AG10803 (cell line): ENCODE measurements at regions not wholly inside any gene's neighbourhood (a gene's known extent, or its start where the extent isn't known, plus 50 kb on each side); places are given as distances from the start of the nearest gene placed in this dataset.
"Not testable (repeated sequence)": the region's sequence is repeated elsewhere in the genome, so short reads cannot be mapped to it uniquely, and the experiment has no call there.

ENCODE experiments used
- DNase-seq: peaks from one replicate; pipeline ENCODE4 v3.0.0; 2010; ENCODE audit warnings: low read depth
- H3K4me3 ChIP-seq: 2 replicates; pipeline ENCODE4 v1.5.1; 2011; ENCODE audit warnings: mild to moderate bottlenecking, low read length, control low read depth
- TF ChIP-seq, protein P1 (sequence below): conservative IDR thresholded peaks from 2 replicates; pipeline ENCODE4 v1.5.1; 2011; ENCODE audit warnings: mild to moderate bottlenecking, low read length, control low read depth, inconsistent platforms

GRCh38 chr14:37668646-37669045, 73.2 kb downstream of the TTC6 start:
- no peak for DNase-seq
- H3K4me3 ChIP-seq, result no peak overlapping the region
- TF ChIP-seq, protein P1, sequence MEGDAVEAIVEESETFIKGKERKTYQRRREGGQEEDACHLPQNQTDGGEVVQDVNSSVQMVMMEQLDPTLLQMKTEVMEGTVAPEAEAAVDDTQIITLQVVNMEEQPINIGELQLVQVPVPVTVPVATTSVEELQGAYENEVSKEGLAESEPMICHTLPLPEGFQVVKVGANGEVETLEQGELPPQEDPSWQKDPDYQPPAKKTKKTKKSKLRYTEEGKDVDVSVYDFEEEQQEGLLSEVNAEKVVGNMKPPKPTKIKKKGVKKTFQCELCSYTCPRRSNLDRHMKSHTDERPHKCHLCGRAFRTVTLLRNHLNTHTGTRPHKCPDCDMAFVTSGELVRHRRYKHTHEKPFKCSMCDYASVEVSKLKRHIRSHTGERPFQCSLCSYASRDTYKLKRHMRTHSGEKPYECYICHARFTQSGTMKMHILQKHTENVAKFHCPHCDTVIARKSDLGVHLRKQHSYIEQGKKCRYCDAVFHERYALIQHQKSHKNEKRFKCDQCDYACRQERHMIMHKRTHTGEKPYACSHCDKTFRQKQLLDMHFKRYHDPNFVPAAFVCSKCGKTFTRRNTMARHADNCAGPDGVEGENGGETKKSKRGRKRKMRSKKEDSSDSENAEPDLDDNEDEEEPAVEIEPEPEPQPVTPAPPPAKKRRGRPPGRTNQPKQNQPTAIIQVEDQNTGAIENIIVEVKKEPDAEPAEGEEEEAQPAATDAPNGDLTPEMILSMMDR, result no peak

DNA sequence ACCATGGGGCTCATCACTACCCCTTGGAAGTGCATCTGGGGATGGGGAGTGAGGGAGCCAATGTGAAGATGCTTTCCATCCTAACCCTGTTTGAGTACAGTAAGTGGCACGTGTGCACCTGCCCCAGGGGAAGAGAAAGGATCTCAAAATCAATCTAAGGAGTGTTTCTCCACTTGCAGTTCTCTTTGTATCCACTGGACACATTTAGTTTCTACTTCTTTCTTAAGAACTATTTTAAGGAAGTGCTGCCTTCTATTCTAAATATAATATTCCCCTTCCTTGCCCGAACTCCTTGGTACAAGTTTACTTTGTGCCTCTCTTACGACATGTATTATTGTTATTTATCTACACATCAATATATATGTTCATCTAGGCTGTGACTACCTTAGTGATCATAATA, 73.8 kb downstream of the TTC6 start:
- TF ChIP-seq, protein P1, result no peak
- H3K4me3 ChIP-seq, result no peak overlapping the region
- no peak for DNase-seq

DNA sequence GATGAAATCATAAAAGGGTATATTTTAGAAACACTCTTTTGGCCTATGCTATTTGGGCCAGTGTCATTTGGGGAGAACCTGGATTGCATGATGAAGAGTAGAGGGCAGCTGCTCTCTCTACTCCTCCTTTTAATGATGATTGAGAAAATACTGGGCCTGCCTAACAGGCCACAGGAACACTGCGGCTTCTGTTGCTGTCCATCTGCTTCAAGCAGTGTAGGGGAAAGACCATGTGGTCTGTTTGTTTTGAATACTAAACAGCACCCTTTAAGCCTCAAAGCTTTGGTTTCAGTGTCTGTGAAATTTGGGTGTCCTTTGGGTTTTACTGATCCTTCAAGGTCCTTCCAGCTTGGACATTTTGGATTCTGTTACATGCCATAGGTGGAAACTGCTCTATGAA, 78.0 kb downstream of the TTC6 start:
- TF ChIP-seq, protein P1, result no peak
- no peak for DNase-seq
- no peak overlapping the region for H3K4me3 ChIP-seq

GRCh38 chr14:37678916-37679315, 83.5 kb downstream of the TTC6 start:
- no peak overlapping the region for H3K4me3 ChIP-seq
- TF ChIP-seq, protein P1, result no peak
- DNase-seq, result no peak

GRCh38 chr14:37681486-37681885, 86.1 kb downstream of the TTC6 start:
- DNase-seq, result no peak
- TF ChIP-seq, protein P1, result no peak
- H3K4me3 ChIP-seq, result no peak overlapping the region

- DNase-seq, H3K4me3 ChIP-seq: not testable (repeated sequence)
Observed at GRCh38 chr14:37692680-37693079, 97.3 kb downstream of the TTC6 start.

- DNase-seq, H3K4me3 ChIP-seq: not testable (repeated sequence)
Observed at GRCh38 chr14:37693420-37693819, 98.0 kb downstream of the TTC6 start.

DNA sequence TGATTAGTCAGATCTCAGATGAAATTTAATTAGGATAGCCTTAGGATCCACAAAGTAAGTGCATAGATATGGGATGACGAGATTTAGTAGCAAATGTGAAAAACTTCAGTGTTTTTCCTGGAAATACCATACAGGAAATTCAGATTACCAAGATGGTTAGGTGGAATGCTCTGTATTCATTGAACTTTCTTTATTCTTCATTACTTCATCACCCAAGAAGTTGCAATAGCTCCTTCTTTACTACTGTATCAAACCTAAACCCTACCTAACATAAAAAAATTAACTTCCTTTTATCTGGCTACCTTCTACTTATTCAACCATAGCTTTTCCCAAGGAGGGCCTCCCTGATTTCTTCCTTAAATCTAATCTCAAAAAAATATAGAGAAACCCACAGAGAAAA, 100.4 kb downstream of the TTC6 start:
- no peak overlapping the region for H3K4me3 ChIP-seq
- TF ChIP-seq, protein P1, result no peak
- DNase-seq, result no peak
